Stomach (tissue), 4 donors: ENCODE measurements at regions not wholly inside any gene's neighbourhood (a gene's known extent, or its start where the extent isn't known, plus 50 kb on each side); places are given as distances from the start of the nearest gene placed in this dataset.

Experiments used
- CTCF ChIP-seq, 7 experiments: fragments of 450-650 bp in 4 of 7; fragments of 200-600 bp in 3 of 7; sonication (generic) in 3 of 7; IDR thresholded peaks; one replicate each; pipeline ENCODE4 v1.5.1; 2016 to 2019; ENCODE audit warnings: antibody characterized with exemption in 7 of 7, control low read depth in 2 of 7, mild to moderate bottlenecking in 1 of 7
- EP300 ChIP-seq: sonication (generic); formaldehyde crosslinking; IDR thresholded peaks from one replicate; pipeline ENCODE4 v1.6.1; 2017; ENCODE audit warnings: antibody characterized with exemption
- POLR2A ChIP-seq, 4 donors: fragments of 450-650 bp; IDR thresholded peaks; one replicate each; pipeline ENCODE4 v1.6.1; 2016; ENCODE audit warnings: antibody characterized with exemption in 4 of 4, control low read depth in 2 of 4, mild to moderate bottlenecking in 1 of 4, moderate library complexity in 1 of 4
- POLR2AphosphoS5 ChIP-seq, 3 donors: sonication (generic); formaldehyde crosslinking; IDR thresholded peaks; one replicate each; pipeline ENCODE4 v1.6.1; 2016; ENCODE audit warnings: antibody characterized with exemption in 3 of 3

GRCh38 chr7:57220746-57221145 lies 88.5 kb upstream of the ZNF479 start:
- no peak for TF ChIP-seq CTCF (IDR thresholded peaks at IDR 0.05)
- TF ChIP-seq POLR2AphosphoS5 (IDR thresholded peaks at IDR 0.05): no peak
- TF ChIP-seq POLR2A (IDR thresholded peaks at IDR 0.05): no peak
- no peak for TF ChIP-seq EP300
